Peyer's patch (tissue), 4 donors: ENCODE measurements at regions not wholly inside any gene's neighbourhood (a gene's known extent, or its start where the extent isn't known, plus 50 kb on each side); places are given as distances from the start of the nearest gene placed in this dataset.

Source experiments
- POLR2A ChIP-seq, 2 donors: fragments of 450-650 bp; IDR thresholded peaks; one replicate each; pipeline ENCODE4 v1.5.1; 2017; ENCODE audit warnings: antibody characterized with exemption in 2 of 2, mild to moderate bottlenecking in 2 of 2, moderate library complexity in 2 of 2
- TF ChIP-seq, protein P1 (sequence below), 6 experiments: fragments of 450-650 bp in 4 of 6; fragments of 200-600 bp in 2 of 6; sonication (generic) in 1 of 6; IDR thresholded peaks; one replicate each; pipeline ENCODE4 v1.5.1; 2017 to 2019; ENCODE audit warnings: antibody characterized with exemption in 6 of 6, mild to moderate bottlenecking in 3 of 6, moderate library complexity in 1 of 6

DNA sequence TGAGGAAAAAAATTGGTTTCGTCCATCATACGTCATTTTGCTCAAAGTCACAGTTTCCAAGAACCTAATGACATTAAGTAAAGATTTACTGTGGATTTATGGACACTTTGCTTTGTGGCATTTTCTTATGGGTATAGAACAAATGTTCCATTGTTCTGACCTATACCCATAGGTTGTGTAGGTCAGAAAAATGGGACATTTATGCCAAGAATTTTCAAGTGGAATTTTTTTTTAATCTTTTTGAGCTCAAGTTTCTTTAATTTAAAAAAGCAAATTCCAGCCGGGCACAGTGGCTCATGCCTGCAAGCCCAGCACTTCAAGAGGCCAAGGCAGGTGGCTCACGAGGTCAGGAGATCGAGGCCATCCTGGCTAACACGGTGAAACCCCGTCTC is 187.5 kb upstream of the TPM1 start:
- TF ChIP-seq, protein P1, sequence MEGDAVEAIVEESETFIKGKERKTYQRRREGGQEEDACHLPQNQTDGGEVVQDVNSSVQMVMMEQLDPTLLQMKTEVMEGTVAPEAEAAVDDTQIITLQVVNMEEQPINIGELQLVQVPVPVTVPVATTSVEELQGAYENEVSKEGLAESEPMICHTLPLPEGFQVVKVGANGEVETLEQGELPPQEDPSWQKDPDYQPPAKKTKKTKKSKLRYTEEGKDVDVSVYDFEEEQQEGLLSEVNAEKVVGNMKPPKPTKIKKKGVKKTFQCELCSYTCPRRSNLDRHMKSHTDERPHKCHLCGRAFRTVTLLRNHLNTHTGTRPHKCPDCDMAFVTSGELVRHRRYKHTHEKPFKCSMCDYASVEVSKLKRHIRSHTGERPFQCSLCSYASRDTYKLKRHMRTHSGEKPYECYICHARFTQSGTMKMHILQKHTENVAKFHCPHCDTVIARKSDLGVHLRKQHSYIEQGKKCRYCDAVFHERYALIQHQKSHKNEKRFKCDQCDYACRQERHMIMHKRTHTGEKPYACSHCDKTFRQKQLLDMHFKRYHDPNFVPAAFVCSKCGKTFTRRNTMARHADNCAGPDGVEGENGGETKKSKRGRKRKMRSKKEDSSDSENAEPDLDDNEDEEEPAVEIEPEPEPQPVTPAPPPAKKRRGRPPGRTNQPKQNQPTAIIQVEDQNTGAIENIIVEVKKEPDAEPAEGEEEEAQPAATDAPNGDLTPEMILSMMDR (IDR thresholded peaks at IDR 0.05): no peak
- no peak for TF ChIP-seq POLR2A (IDR thresholded peaks at IDR 0.05)
